H1 (cell line): ENCODE measurements at regions not wholly inside any gene's neighbourhood (a gene's known extent, or its start where the extent isn't known, plus 50 kb on each side); places are given as distances from the start of the nearest gene placed in this dataset.

ENCODE experiments used
- CTCF ChIA-PET: fragments of 300-600 bp; sonication (Branson Sonifier 250); formaldehyde crosslinking; loops from one replicate; lab custom pipeline; 2021; ENCODE audit not compliant: partially characterized antibody; lab: Charles Lee
- POLR2A ChIA-PET: fragments of 300-600 bp; sonication (Branson Sonifier 250); formaldehyde crosslinking; loops from one replicate; lab custom pipeline; 2021; ENCODE audit warnings: inconsistent platforms; ENCODE audit not compliant: partially characterized antibody; lab: Charles Lee
- DNase-seq, 2 experiments: peaks; one replicate each; pipeline versions ENCODE4 v3.0.0 to v3.0.0-alpha.2; 2010 to 2022; ENCODE audit warnings: low spot score in 2 of 2, low read depth in 1 of 2, mixed read lengths in 1 of 2
- FAIRE-seq: peaks from 2 replicates; lab custom pipeline; 2011; peaks lifted over from hg19 to GRCh38; lab: Jason Lieb, UNC
- H2AFZ ChIP-seq: 2 replicates; pipeline ENCODE4 v1.8.1; 2012; ENCODE audit warnings: low read length, inconsistent platforms
- H2AK5ac ChIP-seq: 2 replicates; pipeline ENCODE4 v1.6.1; 2013; ENCODE audit warnings: low read depth, low read length
- H2BK120ac ChIP-seq: replicated peaks from 2 replicates; pipeline ENCODE3; 2013; ENCODE audit warnings: low read depth, low read length, inconsistent platforms
- H2BK12ac ChIP-seq: 2 replicates; pipeline ENCODE4 v1.6.1; 2013; ENCODE audit warnings: low read depth, low read length
- H2BK15ac ChIP-seq: 2 replicates; pipeline ENCODE4 v1.6.1; 2013; ENCODE audit warnings: low read length
- H2BK20ac ChIP-seq: 2 replicates; pipeline ENCODE4 v1.6.1; 2013; ENCODE audit warnings: low read length
- H2BK5ac ChIP-seq: 2 replicates; pipeline ENCODE4 v1.6.1; 2013; ENCODE audit warnings: low read depth, low read length
- H3K14ac ChIP-seq: 2 replicates; pipeline ENCODE4 v1.6.1; 2013; ENCODE audit warnings: inconsistent platforms; ENCODE audit not compliant: insufficient read length
- H3K18ac ChIP-seq: 2 replicates; pipeline ENCODE4 v1.6.1; 2013; ENCODE audit warnings: low read length; ENCODE audit errors: extremely low read depth
- H3K23ac ChIP-seq: 2 replicates; pipeline ENCODE4 v1.6.1; 2013; ENCODE audit warnings: inconsistent platforms; ENCODE audit not compliant: insufficient read length
- H3K23me2 ChIP-seq: 2 replicates; pipeline ENCODE4 v1.6.1; 2013; ENCODE audit warnings: low read depth, low read length
- H3K27ac ChIP-seq: 2 replicates; pipeline ENCODE4 v1.6.1; 2011; ENCODE audit warnings: low read depth, low read length, inconsistent platforms
- H3K27me3 ChIP-seq, 4 experiments: replicated peaks in 1 of 4; 1 replicate in 1 of 4; 2 replicates in 3 of 4; pipeline versions ENCODE4 v1.6.1 to v1.8.1; 2011 to 2013; ENCODE audit warnings: low read length in 3 of 4, mild to moderate bottlenecking in 3 of 4, inconsistent platforms in 2 of 4, mixed read lengths in 2 of 4, moderate library complexity in 1 of 4; ENCODE audit not compliant: control insufficient read depth in 3 of 4, insufficient read depth in 3 of 4; ENCODE audit errors: extremely low read depth in 1 of 4
- H3K36me3 ChIP-seq, 4 experiments: 2 replicates each; pipeline versions ENCODE4 v1.6.1 to v1.8.1; 2011 to 2013; ENCODE audit warnings: mild to moderate bottlenecking in 4 of 4, low read length in 3 of 4, moderate library complexity in 2 of 4, control low read depth in 1 of 4, inconsistent platforms in 1 of 4; ENCODE audit not compliant: insufficient read depth in 4 of 4, control insufficient read depth in 2 of 4
- H3K4ac ChIP-seq: replicated peaks from 2 replicates; pipeline ENCODE3; 2013; ENCODE audit warnings: low read length, low read depth, mixed read lengths, inconsistent platforms; ENCODE audit not compliant: insufficient read length
- H3K4me1 ChIP-seq, 4 experiments: replicated peaks in 1 of 4; 1 replicate in 1 of 4; 2 replicates in 3 of 4; pipeline versions ENCODE4 v1.6.1 to v1.8.1; 2011 to 2013; ENCODE audit warnings: low read length in 3 of 4, inconsistent platforms in 2 of 4, mixed read lengths in 1 of 4; ENCODE audit not compliant: insufficient read depth in 4 of 4, control insufficient read depth in 3 of 4
- H3K4me2 ChIP-seq, 2 experiments: 2 replicates each; pipeline versions ENCODE4 v1.6.1 to v1.8.1; 2011 to 2013; ENCODE audit warnings: low read depth in 2 of 2, low read length in 2 of 2, control low read depth in 1 of 2, inconsistent platforms in 1 of 2, mild to moderate bottlenecking in 1 of 2; ENCODE audit not compliant: insufficient read depth in 1 of 2
- H3K4me3 ChIP-seq, 4 experiments: fragments of 200-600, 300-600 bp in 1 of 4; sonication (generic), shearing (Covaris generic), sonication (Bioruptor Twin) in 1 of 4; 2 replicates each; pipeline versions ENCODE4 v1.5.1 to v1.8.1; 2011 to 2016; ENCODE audit warnings: low read length in 4 of 4, low read depth in 3 of 4, control low read depth in 2 of 4, inconsistent platforms in 2 of 4, mild to moderate bottlenecking in 2 of 4, mixed read lengths in 1 of 4, moderate library complexity in 1 of 4; ENCODE audit not compliant: insufficient read depth in 2 of 4; ENCODE audit errors: extremely low read depth in 1 of 4
- H3K56ac ChIP-seq: replicated peaks from 2 replicates; pipeline ENCODE3; 2013; ENCODE audit warnings: low read depth, mild to moderate bottlenecking, mixed read lengths, low read length, inconsistent platforms; ENCODE audit not compliant: insufficient read length
- H3K79me1 ChIP-seq: 2 replicates; pipeline ENCODE4 v1.6.1; 2013; ENCODE audit warnings: low read depth, low read length, control low read depth
- H3K79me2 ChIP-seq, 2 experiments: 2 replicates each; pipeline versions ENCODE4 v1.6.1 to v1.8.1; 2012 to 2013; ENCODE audit warnings: low read length in 2 of 2, mild to moderate bottlenecking in 2 of 2, inconsistent platforms in 1 of 2; ENCODE audit not compliant: insufficient read depth in 2 of 2, control insufficient read depth in 1 of 2
- H3K9ac ChIP-seq, 4 experiments: replicated peaks in 1 of 4; 1 replicate in 1 of 4; 2 replicates in 3 of 4; pipeline versions ENCODE4 v1.6.1 to v1.8.1; 2011 to 2013; ENCODE audit warnings: low read depth in 3 of 4, low read length in 3 of 4, control low read depth in 2 of 4, mild to moderate bottlenecking in 2 of 4, moderate library complexity in 2 of 4, inconsistent platforms in 1 of 4; ENCODE audit errors: extremely low read depth in 1 of 4
- H3K9me3 ChIP-seq, 2 experiments: 2 replicates each; pipeline versions ENCODE4 v1.6.1 to v1.8.1; 2012 to 2013; ENCODE audit warnings: mild to moderate bottlenecking in 2 of 2, moderate library complexity in 2 of 2, control low read depth in 1 of 2, inconsistent platforms in 1 of 2, low read depth in 1 of 2, low read length in 1 of 2, mixed read lengths in 1 of 2; ENCODE audit not compliant: insufficient read depth in 2 of 2
- H4K20me1 ChIP-seq, 2 experiments: replicated peaks in 1 of 2; 2 replicates each; pipeline versions ENCODE3 to v1.8.1; 2011 to 2013; ENCODE audit warnings: inconsistent platforms in 2 of 2, low read length in 2 of 2, mild to moderate bottlenecking in 1 of 2; ENCODE audit not compliant: insufficient read depth in 2 of 2, control insufficient read depth in 1 of 2
- H4K5ac ChIP-seq: 2 replicates; pipeline ENCODE4 v1.6.1; 2013; ENCODE audit warnings: low read length, low read depth, mixed read lengths, inconsistent platforms; ENCODE audit not compliant: insufficient read length
- H4K8ac ChIP-seq: 2 replicates; pipeline ENCODE4 v1.8.0; 2013; ENCODE audit warnings: mild to moderate bottlenecking, moderate library complexity, low read length, inconsistent platforms; ENCODE audit not compliant: insufficient read depth; ENCODE audit errors: extremely low read depth
- H4K91ac ChIP-seq: replicated peaks from 2 replicates; pipeline ENCODE3; 2013; ENCODE audit warnings: low read length, mixed read lengths, inconsistent platforms; ENCODE audit not compliant: insufficient read length
- CBX5 ChIP-seq: fragments of 300-800, 300-1000 bp; sonication (generic); IDR thresholded peaks from 2 replicates; pipeline ENCODE4 v1.7.1; 2016; ENCODE audit warnings: antibody characterized with exemption, low read length, low read depth
- CHD1 ChIP-seq: IDR thresholded peaks from 2 replicates; pipeline ENCODE4 v1.6.1; 2012; ENCODE audit warnings: low read depth, low read length, improper control_type of control experiment
- WGBS, 2 experiments: shearing (Covaris generic) in 1 of 2; methylation state at CpG; one replicate each; pipeline versions ENCODE4 v1.1.6 to v1.1.7; 2013 to 2015; ENCODE audit warnings: low lambda C conversion rate in 2 of 2, mixed read lengths in 2 of 2, inconsistent platforms in 1 of 2, low coverage in 1 of 2, missing lambda C conversion rate in 1 of 2; ENCODE audit not compliant: insufficient replicate concordance in 2 of 2, insufficient coverage in 1 of 2, insufficient read length in 1 of 2; ENCODE audit errors: extremely low coverage in 1 of 2, missing lambda C conversion rate in 1 of 2; 5-methylcytosine and 5-hydroxymethylcytosine counted together

DNA sequence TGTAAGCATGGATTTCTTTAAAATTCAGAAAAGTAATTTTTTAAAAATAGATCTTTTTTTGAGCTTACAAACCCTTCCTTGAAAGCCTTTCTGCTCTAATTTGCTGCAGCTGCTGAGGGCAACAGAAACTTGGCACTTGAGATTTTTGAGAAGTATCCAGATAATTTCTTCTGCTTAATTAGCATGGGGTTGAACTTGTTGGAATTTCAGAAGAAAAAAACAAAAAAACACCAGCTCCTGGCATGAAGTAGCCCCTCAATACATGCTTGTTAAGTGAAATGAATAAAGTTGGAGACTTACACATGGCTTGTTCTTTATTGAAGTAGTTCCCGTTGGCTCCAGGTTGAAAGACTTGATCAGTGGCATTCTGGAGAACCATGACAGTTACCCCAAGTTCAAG lies 331.4 kb upstream of the RAG2 start:
- Histone ChIP-seq H3K9ac (no peak overlapping the region), H2BK20ac (no peak overlapping the region), H2AK5ac (no peak overlapping the region), H3K27me3 (no peaks in the 10 kb centered on the region), H3K79me2 (no peaks in the 10 kb centered on the region), H3K23ac (no peak overlapping the region), H3K14ac (no peak overlapping the region), H3K4ac (no peak overlapping the region), H3K23me2 (peaks cover 2% of the 10 kb centered on the region; the same call in 1 of the 2 replicates), H4K91ac (no peak overlapping the region), H2BK12ac (no peak overlapping the region), H3K56ac (no peak overlapping the region), H3K9me3 (no peaks in the 10 kb centered on the region), H3K36me3 (no peaks in the 10 kb centered on the region), H4K5ac (no peak overlapping the region), H2AFZ (no peak overlapping the region), H3K27ac (no peak overlapping the region), H3K4me3 (no peak overlapping the region), H4K20me1 (no peaks in the 10 kb centered on the region), H3K4me1 (no peaks in the 10 kb centered on the region), H3K4me2 (no peak overlapping the region), H2BK15ac (no peak overlapping the region), H2BK5ac (no peak overlapping the region), H2BK120ac (no peak overlapping the region), H3K79me1 (no peaks in the 10 kb centered on the region; the same call in 1 of the 2 replicates), H4K8ac (no peak overlapping the region), H3K18ac (no peak overlapping the region)
- POLR2A ChIA-PET = no interaction called here
- FAIRE-seq = no peak
- WGBS, 2 experiments = 93% methylated on average over 1 of the region's 1 CpG; no CpG with 5 or more reads in 1 of the 2 experiments
- CTCF ChIA-PET = interaction anchor here (1.4 kb wide), 1 partner anchor 16 kb away, joined by 5 read pairs; no protein-coding TSS in a partner anchor
- no peak for DNase-seq
- TF ChIP-seq CHD1 (no peak), CBX5 (no peak)
